Fibroblast of lung (primary cell): ENCODE measurements at regions not wholly inside any gene's neighbourhood (a gene's known extent, or its start where the extent isn't known, plus 50 kb on each side); places are given as distances from the start of the nearest gene placed in this dataset.

ENCODE experiments used
- DNase-seq, 2 donors: peaks; one replicate each; pipeline versions ENCODE4 v3.0.0 to v3.0.0-alpha.2; 2010; ENCODE audit warnings: low read depth in 2 of 2
- H2AFZ ChIP-seq: 2 replicates; pipeline ENCODE4 v1.5.1; 2012; ENCODE audit warnings: low read length, control low read depth, inconsistent platforms
- H3K27ac ChIP-seq: 2 replicates; pipeline ENCODE4 v1.5.1; 2011; ENCODE audit warnings: low read length, control low read depth; ENCODE audit not compliant: insufficient read depth
- H3K27me3 ChIP-seq: 2 replicates; pipeline ENCODE4 v1.5.1; 2011; ENCODE audit warnings: mild to moderate bottlenecking, low read length; ENCODE audit not compliant: control insufficient read depth, insufficient read depth
- H3K36me3 ChIP-seq: 2 replicates; pipeline ENCODE4 v1.5.1; 2011; ENCODE audit warnings: low read length; ENCODE audit not compliant: control insufficient read depth, insufficient read depth
- H3K4me1 ChIP-seq: 2 replicates; pipeline ENCODE4 v1.5.1; 2011; ENCODE audit warnings: low read length; ENCODE audit not compliant: control insufficient read depth, insufficient read depth; ENCODE audit errors: extremely low read depth
- H3K4me2 ChIP-seq: 2 replicates; pipeline ENCODE4 v1.5.1; 2011; ENCODE audit warnings: low read length, control low read depth; ENCODE audit not compliant: insufficient read depth; ENCODE audit errors: extremely low read depth
- H3K4me3 ChIP-seq, 4 experiments: fragments of 200-600 bp in 1 of 4; sonication (generic) in 1 of 4; replicated peaks in 1 of 4; 2 replicates each; pipeline ENCODE4 v1.5.1; 2011 to 2016; ENCODE audit warnings: low read length in 4 of 4, low read depth in 3 of 4, mild to moderate bottlenecking in 3 of 4, control low read depth in 2 of 4, inconsistent platforms in 1 of 4, mixed read lengths in 1 of 4; ENCODE audit not compliant: insufficient read depth in 1 of 4; ENCODE audit errors: control extremely low read depth in 1 of 4
- H3K79me2 ChIP-seq: 2 replicates; pipeline ENCODE4 v1.5.1; 2012; ENCODE audit warnings: mild to moderate bottlenecking, low read length, inconsistent platforms; ENCODE audit not compliant: control insufficient read depth, insufficient read depth
- H3K9ac ChIP-seq: 2 replicates; pipeline ENCODE4 v1.5.1; 2011; ENCODE audit warnings: mild to moderate bottlenecking, low read length, control low read depth; ENCODE audit not compliant: insufficient read depth
- H3K9me3 ChIP-seq: 2 replicates; pipeline ENCODE4 v1.5.1; 2012; ENCODE audit warnings: low read depth, low read length; ENCODE audit not compliant: control insufficient read depth, insufficient read depth
- H4K20me1 ChIP-seq: 2 replicates; pipeline ENCODE4 v1.5.1; 2011; ENCODE audit warnings: low read length; ENCODE audit not compliant: control insufficient read depth, insufficient read depth; ENCODE audit errors: extremely low read depth
- EZH2 ChIP-seq: IDR thresholded peaks from 2 replicates; pipeline ENCODE4 v1.5.1; 2012; ENCODE audit warnings: low read length, control low read depth, mild to moderate bottlenecking; ENCODE audit errors: missing control alignments
- TF ChIP-seq, protein P1 (sequence below), 2 donors: IDR thresholded peaks in 1 of 2; conservative IDR thresholded peaks in 1 of 2; 1 replicate in 1 of 2; 2 replicates in 1 of 2; pipeline ENCODE4 v1.5.1; 2011 to 2012; ENCODE audit warnings: low read length in 2 of 2, control low read depth in 1 of 2, inconsistent platforms in 1 of 2, low read depth in 1 of 2, mild to moderate bottlenecking in 1 of 2

DNA sequence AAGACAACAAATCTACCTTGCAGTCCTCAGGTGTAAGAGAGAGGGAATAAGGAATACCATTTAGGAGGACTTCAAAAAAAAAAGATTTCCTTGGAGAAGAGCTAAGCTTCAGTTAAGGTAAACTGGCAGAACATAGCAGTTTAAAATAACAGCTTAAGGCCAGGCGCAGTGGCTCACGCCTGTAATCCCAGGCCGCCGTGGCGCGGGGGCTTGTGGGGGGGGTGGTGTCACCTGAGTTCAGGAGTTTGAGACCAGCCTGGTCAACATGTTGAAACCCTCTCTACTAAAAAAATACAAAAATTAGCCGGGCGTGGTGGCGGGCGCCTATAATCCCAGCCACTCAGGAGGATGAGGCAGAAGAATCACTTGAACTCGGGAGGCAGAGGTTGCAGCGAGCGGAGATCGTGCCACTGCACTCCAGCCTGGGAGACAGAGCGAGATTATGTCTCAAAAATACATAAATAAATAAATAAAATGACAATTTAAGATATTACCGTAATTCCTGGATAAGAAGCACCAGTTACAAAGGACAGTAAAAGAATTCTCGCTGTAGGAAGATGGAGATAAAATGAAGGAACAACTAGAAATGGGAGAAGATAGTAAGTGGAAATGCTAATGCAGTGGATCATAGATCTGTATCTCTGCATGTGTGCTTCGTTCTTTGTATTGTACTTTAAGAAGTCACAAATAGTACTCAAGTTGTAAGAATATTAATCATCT, 1140.2 kb downstream of the NCAM2 start:
- no peak for DNase-seq
- TF ChIP-seq EZH2 = no peak
- TF ChIP-seq, protein P1, sequence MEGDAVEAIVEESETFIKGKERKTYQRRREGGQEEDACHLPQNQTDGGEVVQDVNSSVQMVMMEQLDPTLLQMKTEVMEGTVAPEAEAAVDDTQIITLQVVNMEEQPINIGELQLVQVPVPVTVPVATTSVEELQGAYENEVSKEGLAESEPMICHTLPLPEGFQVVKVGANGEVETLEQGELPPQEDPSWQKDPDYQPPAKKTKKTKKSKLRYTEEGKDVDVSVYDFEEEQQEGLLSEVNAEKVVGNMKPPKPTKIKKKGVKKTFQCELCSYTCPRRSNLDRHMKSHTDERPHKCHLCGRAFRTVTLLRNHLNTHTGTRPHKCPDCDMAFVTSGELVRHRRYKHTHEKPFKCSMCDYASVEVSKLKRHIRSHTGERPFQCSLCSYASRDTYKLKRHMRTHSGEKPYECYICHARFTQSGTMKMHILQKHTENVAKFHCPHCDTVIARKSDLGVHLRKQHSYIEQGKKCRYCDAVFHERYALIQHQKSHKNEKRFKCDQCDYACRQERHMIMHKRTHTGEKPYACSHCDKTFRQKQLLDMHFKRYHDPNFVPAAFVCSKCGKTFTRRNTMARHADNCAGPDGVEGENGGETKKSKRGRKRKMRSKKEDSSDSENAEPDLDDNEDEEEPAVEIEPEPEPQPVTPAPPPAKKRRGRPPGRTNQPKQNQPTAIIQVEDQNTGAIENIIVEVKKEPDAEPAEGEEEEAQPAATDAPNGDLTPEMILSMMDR (conservative IDR thresholded peaks at IDR 0.05 in 1 of 2, IDR thresholded peaks at IDR 0.05 in 1 of 2; ENCODE audit: low read depth in 1 of 2, low read length in 2 of 2) = no peak
- H4K20me1 ChIP-seq = no peaks in the 10 kb centered on the region
- H3K9me3 ChIP-seq = no peaks in the 10 kb centered on the region
- no peak overlapping the region for H2AFZ ChIP-seq
- no peaks in the 10 kb centered on the region for H3K79me2 ChIP-seq
- no peak overlapping the region for H3K9ac ChIP-seq
- H3K27me3 ChIP-seq = no peaks in the 10 kb centered on the region
- H3K4me1 ChIP-seq = no peaks in the 10 kb centered on the region
- H3K4me2 ChIP-seq = no peak overlapping the region
- no peak overlapping the region for H3K27ac ChIP-seq
- no peaks in the 10 kb centered on the region for H3K36me3 ChIP-seq
- no peak overlapping the region for H3K4me3 ChIP-seq

DNA sequence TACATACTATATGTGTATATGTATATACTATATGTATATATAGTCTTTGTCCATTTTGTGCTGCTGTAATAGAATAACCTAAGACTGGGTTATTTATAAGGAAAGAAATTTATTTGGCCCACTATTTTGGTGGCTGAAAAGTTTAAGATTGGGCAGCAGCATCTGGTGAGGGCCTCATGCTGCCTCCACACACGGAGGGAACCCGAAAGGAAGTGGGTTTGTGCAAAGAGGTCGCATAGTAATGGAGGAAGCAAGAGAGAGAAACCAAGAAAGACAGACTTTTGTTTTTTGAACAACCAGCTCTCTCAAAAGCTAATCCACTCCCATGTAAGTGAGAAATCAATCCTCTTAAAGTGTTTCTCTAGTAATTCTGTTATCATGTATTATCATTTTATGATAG, 1147.3 kb downstream of the NCAM2 start:
- no peaks in the 10 kb centered on the region for H3K9me3 ChIP-seq
- no peaks in the 10 kb centered on the region for H3K36me3 ChIP-seq
- no peak overlapping the region for H2AFZ ChIP-seq
- no peak overlapping the region for H3K27ac ChIP-seq
- no peaks in the 10 kb centered on the region for H4K20me1 ChIP-seq
- H3K4me3 ChIP-seq = no peak overlapping the region
- no peak for DNase-seq
- no peak overlapping the region for H3K9ac ChIP-seq
- no peak overlapping the region for H3K4me2 ChIP-seq
- no peaks in the 10 kb centered on the region for H3K27me3 ChIP-seq
- no peaks in the 10 kb centered on the region for H3K79me2 ChIP-seq
- TF ChIP-seq, protein P1 (conservative IDR thresholded peaks at IDR 0.05 in 1 of 2, IDR thresholded peaks at IDR 0.05 in 1 of 2; ENCODE audit: low read depth in 1 of 2, low read length in 2 of 2) = no peak
- H3K4me1 ChIP-seq = no peaks in the 10 kb centered on the region

DNA sequence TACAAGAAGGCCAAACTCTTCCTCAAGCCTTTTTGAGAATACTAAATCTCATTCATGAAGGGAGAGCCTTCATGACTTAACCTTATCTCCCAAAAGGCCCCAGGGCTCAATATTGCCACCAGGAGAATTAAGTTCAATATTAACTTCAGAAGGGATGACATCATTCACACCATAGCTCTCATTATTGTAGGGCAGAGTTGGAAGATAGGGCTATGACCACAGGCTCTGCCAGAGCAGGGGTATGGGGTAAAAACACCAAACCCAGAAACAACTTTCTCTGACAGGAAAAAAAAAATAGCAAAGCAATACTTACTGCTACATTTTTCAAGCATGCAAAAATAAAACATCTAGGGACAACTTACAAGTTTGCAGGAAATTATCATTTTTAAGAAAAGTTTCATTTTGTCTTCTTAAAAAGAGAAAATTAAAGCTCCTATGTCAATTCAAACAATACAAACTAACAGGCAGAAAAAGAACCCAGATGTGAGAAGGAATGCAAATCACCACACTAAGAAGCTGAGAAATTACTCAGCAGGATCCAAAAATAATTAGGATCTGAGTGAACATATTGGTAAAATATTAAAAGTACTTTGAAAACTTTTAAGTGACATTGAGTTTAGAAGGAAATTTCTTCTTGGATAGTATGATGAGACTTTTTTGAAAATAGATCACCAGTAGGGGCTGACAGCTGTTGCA, 1156.5 kb downstream of the NCAM2 start:
- H4K20me1 ChIP-seq = no peaks in the 10 kb centered on the region
- no peaks in the 10 kb centered on the region for H3K27me3 ChIP-seq
- no peak overlapping the region for H3K27ac ChIP-seq
- H2AFZ ChIP-seq = no peak overlapping the region
- H3K4me2 ChIP-seq = no peak overlapping the region
- no peak overlapping the region for H3K9ac ChIP-seq
- no peaks in the 10 kb centered on the region for H3K36me3 ChIP-seq
- no peak overlapping the region for H3K4me3 ChIP-seq
- no peaks in the 10 kb centered on the region for H3K79me2 ChIP-seq
- DNase-seq = no peak
- TF ChIP-seq, protein P1 (conservative IDR thresholded peaks at IDR 0.05 in 1 of 2, IDR thresholded peaks at IDR 0.05 in 1 of 2; ENCODE audit: low read depth in 1 of 2, low read length in 2 of 2) = no peak
- no peak for TF ChIP-seq EZH2
- H3K9me3 ChIP-seq = no peaks in the 10 kb centered on the region
- no peaks in the 10 kb centered on the region for H3K4me1 ChIP-seq
